Heart right ventricle (tissue), 16 donors: ENCODE measurements at regions not wholly inside any gene's neighbourhood (a gene's known extent, or its start where the extent isn't known, plus 50 kb on each side); places are given as distances from the start of the nearest gene placed in this dataset.

Experiments used
- ATAC-seq, 8 donors: fragments of 200-7000 bp; cut with Tn5 transposase; one replicate each; pipeline ENCODE4 v1.9.1; 2020; ENCODE audit warnings: mild to moderate bottlenecking in 8 of 8, moderate library complexity in 8 of 8, moderate number of reproducible peaks in 1 of 8
- DNase-seq, 2 donors: peaks; one replicate each; pipeline ENCODE4 v3.0.0-alpha.2; 2020
- H3K27ac ChIP-seq, 10 donors: fragments of 200-600 bp; sonication (generic) in 2 of 10; one replicate each; pipeline versions ENCODE4 v1.5.0 to v1.8.0; 2020 to 2022; ENCODE audit warnings: mild to moderate bottlenecking in 3 of 10
- H3K27me3 ChIP-seq, 7 donors: fragments of 200-600 bp; one replicate each; pipeline ENCODE4 v1.8.0; 2021 to 2022; ENCODE audit warnings: mild to moderate bottlenecking in 2 of 7
- H3K36me3 ChIP-seq, 9 donors: fragments of 200-600 bp; sonication (generic) in 1 of 9; one replicate each; pipeline versions ENCODE4 v1.5.0 to v1.8.0; 2020 to 2022; ENCODE audit warnings: mild to moderate bottlenecking in 2 of 9
- H3K4me1 ChIP-seq, 9 donors: fragments of 200-600 bp; sonication (generic) in 1 of 9; one replicate each; pipeline versions ENCODE4 v1.5.0 to v1.8.0; 2020 to 2022; ENCODE audit warnings: mild to moderate bottlenecking in 4 of 9
- H3K4me3 ChIP-seq, 10 donors: fragments of 200-600 bp; sonication (generic) in 2 of 10; one replicate each; pipeline versions ENCODE4 v1.5.0 to v1.8.0; 2020 to 2022; ENCODE audit warnings: mild to moderate bottlenecking in 7 of 10, moderate library complexity in 2 of 10
- H3K9me3 ChIP-seq, 11 donors: fragments of 200-600 bp in 10 of 11; sonication (generic) in 2 of 11; one replicate each; pipeline versions ENCODE4 v1.5.0 to v1.8.0; 2013 to 2022; ENCODE audit warnings: mild to moderate bottlenecking in 2 of 11, control low read depth in 1 of 11, moderate library complexity in 1 of 11
- WGBS, 2 donors: extraction: QIAGEN DNeasy Blood & Tissue Kit; methylation state at CpG; one replicate each; pipeline ENCODE4 v1.1.7; 2013; ENCODE audit warnings: inconsistent platforms in 1 of 2; 5-methylcytosine and 5-hydroxymethylcytosine counted together
- intact Hi-C, 10 donors: fragments of 100-400 bp; cut with DNase I; formaldehyde crosslinking; loops; one replicate each; pipeline versions ENCODE4 v1.11.1 to v1.14.2; 2022
- TF ChIP-seq, protein P1 (sequence below), 9 donors: fragments of 200-600 bp; sonication (generic) in 2 of 9; IDR thresholded peaks; one replicate each; pipeline versions ENCODE4 v1.5.0 to v1.8.0; 2021 to 2022; ENCODE audit warnings: antibody characterized with exemption in 9 of 9, mild to moderate bottlenecking in 5 of 9, moderate library complexity in 1 of 9
- donor health status: Arrhythmogenic right ventricular cardiomyopathy.
- donor health status: ischemic (EF 13 %, LVEDD 7.1; RV severe dilation, severe dysfunction).
- donor health status: healthy with polysubstance abuse.
- donor health status: DM: no; HTN: yes; CAD: no.
- donor health status: DM: no; HTN: no; CAD: no.
- donor health status: ischemic (EF 25% LVEDD 6.9; RV normal size, moderate dysfunction).
- donor health status: ischemic (EF 25% LVEDD 5.7; RV mildly dilated, moderate dysfunction).
- donor health status: healthy.
- donor health status: DM: yes; HTN: yes; CAD: no.
- donor health status: Ischemic cardiomyopathy.
- donor health status: ischemic (EF 35%, LVEDD 5.7; RV mildly dilated, moderate dysfunction).
- donor health status: nonischemic (EF 11% LVEDD 7.7; RV severe dilation, severe dysfunction).
- donor health status: DM: yes; HTN: yes; CAD: no.
- donor health status: PGD.
- donor health status: ischemic (EF 29% LVEDD 5.4; RV normal size, mild dysfunction).
- donor health status: nonischemic (EF 23%, LVEDD 6.1; RV moderate dilation, normal function).

DNA sequence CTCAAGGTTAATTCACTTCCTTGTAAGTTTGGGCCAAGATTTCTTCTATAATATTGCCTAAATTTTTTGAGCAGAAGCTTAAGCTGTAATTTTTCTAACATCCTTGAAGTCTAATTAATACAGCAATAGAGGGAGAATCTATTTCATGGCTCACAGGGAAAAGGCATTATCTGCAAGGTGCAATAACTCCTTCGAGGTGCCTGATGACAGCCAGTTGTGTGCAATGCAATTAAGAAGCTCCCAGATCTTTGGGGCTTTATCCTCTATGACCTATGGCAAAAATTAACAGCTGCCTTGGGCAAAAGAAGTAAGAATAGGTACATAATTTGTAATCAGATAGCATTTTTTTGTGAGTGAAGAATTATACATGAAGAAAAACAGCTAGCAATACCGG, 554.6 kb upstream of the SALL3 start:
- DNase-seq (no peak), ATAC-seq (no peak)
- Histone ChIP-seq H3K36me3 (no peaks in the 10 kb centered on the region), H3K9me3 (no peaks in the 10 kb centered on the region), H3K27me3 (peaks cover 0 to 31% (median 5%) of the 10 kb centered on the region in 7 donors), H3K4me3 (no peak overlapping the region), H3K27ac (no peak overlapping the region), H3K4me1 (no peaks in the 10 kb centered on the region)
- TF ChIP-seq, protein P1, sequence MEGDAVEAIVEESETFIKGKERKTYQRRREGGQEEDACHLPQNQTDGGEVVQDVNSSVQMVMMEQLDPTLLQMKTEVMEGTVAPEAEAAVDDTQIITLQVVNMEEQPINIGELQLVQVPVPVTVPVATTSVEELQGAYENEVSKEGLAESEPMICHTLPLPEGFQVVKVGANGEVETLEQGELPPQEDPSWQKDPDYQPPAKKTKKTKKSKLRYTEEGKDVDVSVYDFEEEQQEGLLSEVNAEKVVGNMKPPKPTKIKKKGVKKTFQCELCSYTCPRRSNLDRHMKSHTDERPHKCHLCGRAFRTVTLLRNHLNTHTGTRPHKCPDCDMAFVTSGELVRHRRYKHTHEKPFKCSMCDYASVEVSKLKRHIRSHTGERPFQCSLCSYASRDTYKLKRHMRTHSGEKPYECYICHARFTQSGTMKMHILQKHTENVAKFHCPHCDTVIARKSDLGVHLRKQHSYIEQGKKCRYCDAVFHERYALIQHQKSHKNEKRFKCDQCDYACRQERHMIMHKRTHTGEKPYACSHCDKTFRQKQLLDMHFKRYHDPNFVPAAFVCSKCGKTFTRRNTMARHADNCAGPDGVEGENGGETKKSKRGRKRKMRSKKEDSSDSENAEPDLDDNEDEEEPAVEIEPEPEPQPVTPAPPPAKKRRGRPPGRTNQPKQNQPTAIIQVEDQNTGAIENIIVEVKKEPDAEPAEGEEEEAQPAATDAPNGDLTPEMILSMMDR (IDR thresholded peaks at IDR 0.05), result no peak
- intact Hi-C loops, result no loop called here
- 78 to 80% methylated on average over 2 of the region's 2 CpGs for WGBS, 2 donors

DNA sequence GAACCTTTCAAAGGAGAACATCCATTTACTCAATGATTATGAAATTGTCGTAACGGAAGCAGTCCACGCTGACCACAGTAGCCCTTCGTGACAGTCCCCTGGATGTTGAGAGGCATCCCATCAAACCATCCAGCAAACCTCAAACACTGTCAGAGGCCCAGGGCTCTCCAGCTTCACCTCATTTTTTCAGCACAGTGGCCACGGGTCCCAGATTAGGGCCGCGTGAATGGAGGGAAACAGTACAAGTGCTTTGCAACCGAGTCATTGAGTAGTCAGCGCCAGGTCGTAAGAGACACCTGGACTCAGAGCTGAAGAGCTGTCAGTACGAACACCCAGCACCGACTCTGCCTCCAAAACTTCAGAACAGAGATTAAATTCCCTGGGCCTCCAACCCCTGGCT, 552.5 kb upstream of the SALL3 start:
- Histone ChIP-seq H3K36me3 (no peaks in the 10 kb centered on the region), H3K27ac (no peak overlapping the region), H3K4me1 (no peaks in the 10 kb centered on the region), H3K4me3 (no peak overlapping the region), H3K9me3 (no peaks in the 10 kb centered on the region), H3K27me3 (peaks cover 0 to 28% (median 1%) of the 10 kb centered on the region in 7 donors)
- no peak for DNase-seq
- TF ChIP-seq, protein P1 (IDR thresholded peaks at IDR 0.05), result no peak
- intact Hi-C loops, result no loop called here
- ATAC-seq, result no peak
- 92 to 93% methylated on average over 12 of the region's 12 CpGs for whole genome bisulfite sequencing, 2 donors

DNA sequence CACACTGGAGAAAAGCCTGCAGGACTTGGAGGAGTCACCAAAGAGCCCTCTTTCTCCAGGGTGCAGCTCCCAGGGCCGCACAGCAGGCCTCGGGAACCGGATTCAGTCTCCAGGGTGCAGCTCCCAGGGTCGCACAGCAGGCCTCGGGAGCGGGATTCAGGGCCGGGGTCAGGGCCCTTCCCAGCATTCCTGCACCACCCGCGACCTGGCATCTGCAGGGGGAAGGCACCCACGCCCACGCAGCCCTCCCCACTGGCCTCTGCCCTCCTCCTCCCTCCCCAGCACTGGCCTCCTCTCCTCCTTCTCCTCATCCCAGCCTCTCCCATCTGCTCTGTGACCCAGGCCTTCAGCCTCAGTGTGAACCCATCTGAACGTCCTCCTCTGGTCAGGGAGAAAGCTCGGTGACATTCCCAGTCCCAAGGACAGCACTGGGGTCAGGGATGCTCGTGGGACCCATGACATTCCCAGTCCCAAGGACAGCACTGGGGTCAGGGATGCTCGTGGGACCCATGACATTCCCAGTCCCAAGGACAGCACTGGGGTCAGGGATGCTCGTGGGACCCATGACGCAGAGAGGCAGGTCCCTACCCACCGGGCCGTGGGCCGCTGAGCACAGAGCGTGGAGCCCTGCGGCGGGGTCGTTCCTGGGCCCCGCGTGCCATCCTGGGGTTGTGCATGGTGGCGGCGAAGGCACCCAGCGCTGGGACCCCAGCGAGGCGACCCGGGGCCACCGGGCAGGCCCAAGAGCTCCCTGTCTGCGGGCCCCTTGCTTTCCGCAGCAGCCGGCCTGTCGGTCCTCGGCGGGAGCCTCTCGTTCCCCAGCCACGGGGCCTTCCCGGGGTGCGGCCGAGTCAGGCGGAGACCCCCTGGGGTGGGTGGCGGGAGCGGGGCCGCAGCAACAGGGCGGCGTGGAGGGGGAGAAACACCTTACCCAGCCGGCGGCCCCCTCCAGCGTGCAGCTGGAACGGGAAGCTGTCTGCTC, 550.2 kb upstream of the SALL3 start:
- intact Hi-C loops, result no loop called here
- 87% methylated on average over 53 to 54 of the region's 54 CpGs for WGBS, 2 donors
- Histone ChIP-seq H3K27me3 (peaks cover 0 to 21% (median 0%) of the 10 kb centered on the region in 7 donors), H3K27ac (no peak overlapping the region), H3K36me3 (no peaks in the 10 kb centered on the region), H3K4me1 (no peaks in the 10 kb centered on the region), H3K4me3 (no peak overlapping the region), H3K9me3 (peaks cover 0 to 1% (median 0%) of the 10 kb centered on the region in 11 donors)
- TF ChIP-seq, protein P1 (IDR thresholded peaks at IDR 0.05), result no peak
- ATAC-seq (peak in 1 of 8 donors; percentile 12), DNase-seq (no peak)

DNA sequence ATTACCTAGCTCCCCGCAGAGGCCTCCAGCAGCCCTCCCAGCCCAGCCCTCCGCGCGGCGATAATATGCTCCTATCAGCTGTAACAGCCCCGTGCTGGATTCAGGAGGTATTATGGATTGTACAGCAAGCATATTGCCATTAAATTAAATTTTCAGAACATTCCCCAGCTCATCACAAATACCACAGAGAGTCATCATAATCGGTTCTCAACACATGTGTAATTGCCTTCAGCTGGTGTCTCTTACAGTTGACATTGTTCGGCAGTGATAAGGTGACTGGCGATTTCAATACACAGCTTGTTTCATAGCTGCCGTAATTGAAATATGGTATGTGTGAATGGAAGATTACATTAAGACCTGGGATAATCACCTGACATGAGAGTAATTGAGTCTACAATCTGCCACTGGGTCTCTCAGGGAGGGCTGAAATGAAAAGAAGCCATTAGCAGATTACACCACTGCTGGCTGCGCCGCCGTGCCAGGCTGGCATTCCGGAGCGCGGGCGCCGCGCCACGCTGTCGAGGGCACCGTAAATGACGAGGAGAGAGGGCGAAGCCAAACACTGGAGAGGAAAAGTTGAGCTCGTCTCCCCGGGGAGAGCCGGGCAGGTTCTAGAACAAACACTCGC, 549.4 kb upstream of the SALL3 start:
- peaks cover 0 to 13% (median 0%) of the 10 kb centered on the region in 7 donors for H3K27me3 ChIP-seq
- no peaks in the 10 kb centered on the region for H3K36me3 ChIP-seq
- H3K4me3 ChIP-seq, result no peak overlapping the region
- no peak overlapping the region for H3K27ac ChIP-seq
- TF ChIP-seq, protein P1 (IDR thresholded peaks at IDR 0.05), result no peak
- no peak for ATAC-seq
- no peak for DNase-seq
- no peaks in the 10 kb centered on the region for H3K4me1 ChIP-seq
- 75 to 80% methylated on average over 28 of the region's 28 CpGs for WGBS, 2 donors
- intact Hi-C loops, result no loop called here
- H3K9me3 ChIP-seq, result peaks cover 0 to 6% (median 0%) of the 10 kb centered on the region in 11 donors
